Panc1 (cell line): ENCODE measurements at regions not wholly inside any gene's neighbourhood (a gene's known extent, or its start where the extent isn't known, plus 50 kb on each side); places are given as distances from the start of the nearest gene placed in this dataset.

Experiments used
- ATAC-seq: fragments of 200-7000 bp; cut with Tn5 transposase; 2 replicates; pipeline ENCODE4 v1.9.1; 2020; ENCODE audit warnings: mild to moderate bottlenecking, moderate library complexity
- BruUV-seq: library from RNA; stranded (reverse); fragments of 400-500 nt; replicated peaks from 2 replicates; lab custom pipeline; 2021; lab: Mats Ljungman, UMichigan
- CTCF ChIA-PET: fragments of 300-600 bp; sonication (Branson Sonifier 250); formaldehyde crosslinking; loops from one replicate; lab custom pipeline; 2022; ENCODE audit warnings: antibody characterized with exemption; lab: Charles Lee
- POLR2A ChIA-PET: fragments of 300-600 bp; sonication (Branson Sonifier 250); formaldehyde crosslinking; loops from one replicate; lab custom pipeline; 2022; ENCODE audit warnings: antibody characterized with exemption; lab: Charles Lee
- DNase-seq: peaks from one replicate; pipeline ENCODE4 v3.0.0-alpha.2; 2010; ENCODE audit warnings: low read depth, low spot score
- H3K27ac ChIP-seq: 2 replicates; pipeline ENCODE4 v1.5.1; 2011; ENCODE audit warnings: mild to moderate bottlenecking, low read length, inconsistent platforms
- H3K27me3 ChIP-seq: fragments of 200-500 bp; sonication (Bioruptor generic); 2 replicates; pipeline ENCODE4 v1.6.0; 2014; ENCODE audit warnings: low read length, inconsistent platforms; ENCODE audit not compliant: control insufficient read depth, insufficient read depth
- H3K36me3 ChIP-seq: fragments of 200-500 bp; sonication (Bioruptor generic); 2 replicates; pipeline ENCODE4 v1.5.1; 2014; ENCODE audit warnings: inconsistent platforms, mild to moderate bottlenecking, low read length, moderate library complexity; ENCODE audit not compliant: control insufficient read depth, insufficient read depth
- H3K4me1 ChIP-seq: 2 replicates; pipeline ENCODE4 v1.5.1; 2011; ENCODE audit warnings: inconsistent platforms, mild to moderate bottlenecking, low read length, moderate library complexity; ENCODE audit not compliant: control insufficient read depth, insufficient read depth
- H3K4me3 ChIP-seq, 2 experiments: 2 replicates each; pipeline ENCODE4 v1.5.1; 2011 to 2012; ENCODE audit warnings: low read depth in 2 of 2, low read length in 2 of 2, mild to moderate bottlenecking in 2 of 2, inconsistent platforms in 1 of 2, moderate library complexity in 1 of 2
- H3K9me3 ChIP-seq: fragments of 200-500 bp; sonication (Bioruptor generic); 2 replicates; pipeline ENCODE4 v1.5.1; 2014; ENCODE audit warnings: low read depth, mild to moderate bottlenecking, inconsistent platforms, low read length, moderate library complexity; ENCODE audit not compliant: control insufficient read depth, insufficient read depth
- POLR2AphosphoS5 ChIP-seq: IDR thresholded peaks from 2 replicates; pipeline ENCODE4 v1.6.1; 2012; ENCODE audit warnings: mild to moderate bottlenecking, low read depth, low read length, moderate library complexity
- REST ChIP-seq, 2 experiments: IDR thresholded peaks; 2 replicates each; pipeline ENCODE4 v1.6.1; 2011 to 2012; ENCODE audit warnings: low read depth in 2 of 2, control low read depth in 1 of 2, low read length in 1 of 2, mild to moderate bottlenecking in 1 of 2, moderate library complexity in 1 of 2; ENCODE audit not compliant: insufficient read depth in 1 of 2
- SIN3A ChIP-seq: IDR thresholded peaks from 2 replicates; pipeline ENCODE4 v1.6.1; 2012; ENCODE audit warnings: low read depth, mild to moderate bottlenecking, low read length, moderate library complexity, borderline replicate concordance; ENCODE audit not compliant: insufficient read depth
- TCF7L2 ChIP-seq: IDR thresholded peaks from 2 replicates; pipeline ENCODE4 v1.6.1; 2011; ENCODE audit warnings: mild to moderate bottlenecking, low read depth, low read length, inconsistent platforms
- in situ Hi-C: cut with HindIII; loops from 2 replicates; pipeline ENCODE4 v1.10.0; 2016; ENCODE audit warnings: low sequenced_read_pairs, low pct_unique_long_range_greater_than_20kb
- intact Hi-C: fragments of 100-400 bp; cut with micrococcal nuclease; formaldehyde crosslinking; loops from one replicate; pipeline ENCODE4 v1.10.0; 2022; ENCODE audit not compliant: unreplicated experiment
- TF ChIP-seq, protein P1 (sequence below): fragments of 450-650 bp; IDR thresholded peaks from 2 replicates; pipeline ENCODE4 v1.5.1; 2017; ENCODE audit warnings: mild to moderate bottlenecking

DNA sequence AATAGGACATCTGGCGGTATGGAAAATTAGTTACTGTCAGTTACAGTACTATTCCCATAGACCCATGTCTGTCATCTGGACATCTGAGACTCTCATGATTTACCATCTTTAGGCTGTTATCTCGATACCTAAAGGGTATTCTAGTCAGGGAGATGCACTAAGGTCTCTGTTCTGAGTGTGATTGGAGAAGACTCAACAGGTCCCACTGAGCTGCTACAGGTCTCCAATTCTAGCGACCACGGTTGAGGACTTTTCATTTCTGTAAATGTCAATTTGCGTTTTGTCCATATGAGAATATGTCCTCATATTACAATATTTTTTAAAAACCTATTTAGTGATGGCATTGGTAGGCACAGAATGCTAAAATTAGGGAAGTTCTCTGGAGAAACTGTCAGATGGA lies 1160.2 kb downstream of the TMEM121 start:
- Histone ChIP-seq H3K9me3 (no peaks in the 10 kb centered on the region), H3K36me3 (no peaks in the 10 kb centered on the region), H3K27ac (no peak overlapping the region), H3K27me3 (no peaks in the 10 kb centered on the region), H3K4me1 (no peaks in the 10 kb centered on the region), H3K4me3 (no peak overlapping the region)
- no TSS peak for BruUV-seq
- ChIA-PET POLR2A (no interaction called here), CTCF (no interaction called here)
- DNase-seq (no peak), ATAC-seq (no peak)
- TF ChIP-seq, protein P1, sequence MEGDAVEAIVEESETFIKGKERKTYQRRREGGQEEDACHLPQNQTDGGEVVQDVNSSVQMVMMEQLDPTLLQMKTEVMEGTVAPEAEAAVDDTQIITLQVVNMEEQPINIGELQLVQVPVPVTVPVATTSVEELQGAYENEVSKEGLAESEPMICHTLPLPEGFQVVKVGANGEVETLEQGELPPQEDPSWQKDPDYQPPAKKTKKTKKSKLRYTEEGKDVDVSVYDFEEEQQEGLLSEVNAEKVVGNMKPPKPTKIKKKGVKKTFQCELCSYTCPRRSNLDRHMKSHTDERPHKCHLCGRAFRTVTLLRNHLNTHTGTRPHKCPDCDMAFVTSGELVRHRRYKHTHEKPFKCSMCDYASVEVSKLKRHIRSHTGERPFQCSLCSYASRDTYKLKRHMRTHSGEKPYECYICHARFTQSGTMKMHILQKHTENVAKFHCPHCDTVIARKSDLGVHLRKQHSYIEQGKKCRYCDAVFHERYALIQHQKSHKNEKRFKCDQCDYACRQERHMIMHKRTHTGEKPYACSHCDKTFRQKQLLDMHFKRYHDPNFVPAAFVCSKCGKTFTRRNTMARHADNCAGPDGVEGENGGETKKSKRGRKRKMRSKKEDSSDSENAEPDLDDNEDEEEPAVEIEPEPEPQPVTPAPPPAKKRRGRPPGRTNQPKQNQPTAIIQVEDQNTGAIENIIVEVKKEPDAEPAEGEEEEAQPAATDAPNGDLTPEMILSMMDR = no peak
- no peak for TF ChIP-seq TCF7L2
- in situ Hi-C loops = no loop called here
- intact Hi-C loops = no loop called here

- H3K36me3 ChIP-seq = no peaks in the 10 kb centered on the region
- intact Hi-C loops = no loop called here
- POLR2A ChIA-PET = no interaction called here
- no peaks in the 10 kb centered on the region for H3K9me3 ChIP-seq
- no peak overlapping the region for H3K27ac ChIP-seq
- CTCF ChIA-PET = interaction anchor here (0.7 kb wide), 1 partner anchor 182 kb away, joined by 3 read pairs; no protein-coding TSS in a partner anchor
- DNase-seq (no peak), ATAC-seq (no peak)
- in situ Hi-C loops = no loop called here
- no peak overlapping the region for H3K4me3 ChIP-seq
- TF ChIP-seq POLR2AphosphoS5 (no peak), SIN3A (no peak), TCF7L2 (no peak), REST (IDR thresholded peaks at IDR 0.05; ENCODE audit: insufficient read depth in 1 of 2, low read depth in 2 of 2, low read length in 1 of 2) (no peak)
- TF ChIP-seq, protein P1 = no peak
- no peaks in the 10 kb centered on the region for H3K27me3 ChIP-seq
- no peaks in the 10 kb centered on the region for H3K4me1 ChIP-seq
- BruUV-seq = no TSS peak
Observed at GRCh38 chr14:106690333-106690891, 1164.0 kb downstream of the TMEM121 start.
